SK-N-SH (cell line): ENCODE measurements at regions not wholly inside any gene's neighbourhood (a gene's known extent, or its start where the extent isn't known, plus 50 kb on each side); places are given as distances from the start of the nearest gene placed in this dataset.

Experiments
- CTCF ChIA-PET: fragments of 300-600, 350-600 bp; formaldehyde crosslinking; extraction: SDS; loops from one replicate; lab custom pipeline; 2021; lab: Yijun Ruan, JAX
- POLR2A ChIA-PET: fragments of 350-600 bp; sonication (Branson Sonifier 250); formaldehyde crosslinking; extraction: SDS; loops from one replicate; lab custom pipeline; 2020; ENCODE audit warnings: antibody characterized with exemption, inconsistent platforms; lab: Yijun Ruan, JAX
- DNase-seq: peaks from one replicate; pipeline ENCODE4 v3.0.0; 2012
- H2AFZ ChIP-seq: fragments of 200-600 bp; sonication (generic); 2 replicates; pipeline ENCODE4 v1.8.1; 2016; ENCODE audit warnings: antibody characterized with exemption, mild to moderate bottlenecking, low read depth
- H3F3A ChIP-seq: fragments of 200-600 bp; sonication (generic); replicated peaks from 2 replicates; pipeline ENCODE3; 2016; ENCODE audit warnings: antibody characterized with exemption, mild to moderate bottlenecking; ENCODE audit not compliant: insufficient read depth
- H3K27ac ChIP-seq, 2 experiments: fragments of 200-500 bp in 1 of 2; fragments of 200-600 bp in 1 of 2; sonication (Bioruptor generic) in 1 of 2; sonication (generic), shearing (Covaris generic) in 1 of 2; 2 replicates each; pipeline versions ENCODE4 v1.5.1 to v1.6.1; 2014 to 2016; ENCODE audit warnings: low read depth in 2 of 2, inconsistent platforms in 1 of 2, low read length in 1 of 2, mild to moderate bottlenecking in 1 of 2, mixed read lengths in 1 of 2
- H3K27me3 ChIP-seq: fragments of 200-600 bp; sonication (generic), shearing (Covaris generic); 2 replicates; pipeline ENCODE4 v1.6.1; 2016; ENCODE audit warnings: mixed run types; ENCODE audit not compliant: insufficient read depth
- H3K36me3 ChIP-seq, 2 experiments: fragments of 200-500 bp in 1 of 2; fragments of 200-600 bp in 1 of 2; sonication (Bioruptor generic) in 1 of 2; sonication (generic) in 1 of 2; replicated peaks in 1 of 2; 2 replicates each; pipeline versions ENCODE3 to v1.5.1; 2014 to 2016; ENCODE audit warnings: low read length in 1 of 2, mild to moderate bottlenecking in 1 of 2; ENCODE audit not compliant: insufficient read depth in 2 of 2, control insufficient read depth in 1 of 2
- H3K4me1 ChIP-seq, 2 experiments: fragments of 200-500 bp in 1 of 2; fragments of 200-600 bp in 1 of 2; sonication (Bioruptor generic) in 1 of 2; sonication (generic), shearing (Covaris generic) in 1 of 2; 2 replicates each; pipeline versions ENCODE4 v1.5.1 to v1.6.1; 2014 to 2016; ENCODE audit warnings: low read depth in 1 of 2, low read length in 1 of 2, mixed run types in 1 of 2; ENCODE audit not compliant: insufficient read depth in 2 of 2, control insufficient read depth in 1 of 2
- H3K4me2 ChIP-seq: fragments of 200-600 bp; sonication (generic), shearing (Covaris generic); 2 replicates; pipeline ENCODE4 v1.6.1; 2017; ENCODE audit warnings: mixed run types
- H3K4me3 ChIP-seq, 2 experiments: fragments of 200-500 bp in 1 of 2; fragments of 200-600 bp in 1 of 2; sonication (Bioruptor generic) in 1 of 2; sonication (generic), shearing (Covaris generic) in 1 of 2; 2 replicates each; pipeline versions ENCODE4 v1.5.1 to v1.8.1; 2014 to 2016; ENCODE audit warnings: low read depth in 2 of 2, inconsistent platforms in 1 of 2, low read length in 1 of 2, mild to moderate bottlenecking in 1 of 2, mixed read lengths in 1 of 2, moderate library complexity in 1 of 2
- H3K79me2 ChIP-seq: fragments of 200-600 bp; sonication (generic); 2 replicates; pipeline ENCODE4 v1.8.1; 2017; ENCODE audit warnings: mild to moderate bottlenecking; ENCODE audit not compliant: insufficient read depth
- H3K9ac ChIP-seq: fragments of 200-600 bp; sonication (generic); 2 replicates; pipeline ENCODE4 v1.6.1; 2017; ENCODE audit warnings: mixed run types
- H3K9me2 ChIP-seq: fragments of 200-600 bp; sonication (generic); 2 replicates; pipeline ENCODE4 v1.6.1; 2017; ENCODE audit warnings: mixed run types
- H3K9me3 ChIP-seq: fragments of 200-600 bp; sonication (generic); 2 replicates; pipeline ENCODE4 v1.6.1; 2017; ENCODE audit warnings: mixed run types, mild to moderate bottlenecking, moderate library complexity
- H4K20me1 ChIP-seq: fragments of 200-600 bp; sonication (generic); 2 replicates; pipeline ENCODE4 v1.6.1; 2017; ENCODE audit warnings: mild to moderate bottlenecking, mixed run types; ENCODE audit not compliant: insufficient read depth
- CTCF ChIP-seq: fragments of 200-600 bp; sonication (generic); IDR thresholded peaks from 2 replicates; pipeline ENCODE4 v1.6.1; 2017; ENCODE audit warnings: antibody characterized with exemption, mild to moderate bottlenecking, moderate library complexity
- FOXM1 ChIP-seq: IDR thresholded peaks from 2 replicates; pipeline ENCODE4 v1.4.0; 2012; ENCODE audit warnings: low read depth, mild to moderate bottlenecking
- GABPA ChIP-seq: IDR thresholded peaks from 2 replicates; pipeline ENCODE4 v1.4.0; 2012; ENCODE audit warnings: low read depth, mild to moderate bottlenecking
- GATA2 ChIP-seq: sonication (generic); formaldehyde crosslinking; IDR thresholded peaks from 2 replicates; pipeline ENCODE4 v1.5.0; 2020; ENCODE audit warnings: mild to moderate bottlenecking, missing genetic modification reagents
- MEF2A ChIP-seq: IDR thresholded peaks from 2 replicates; pipeline ENCODE4 v1.4.0; 2012; ENCODE audit warnings: low read depth, borderline replicate concordance
- MXI1 ChIP-seq: IDR thresholded peaks from 2 replicates; pipeline ENCODE4 v1.6.1; 2012; ENCODE audit warnings: mild to moderate bottlenecking, low read depth, low read length, improper control_type of control experiment
- PBX3 ChIP-seq: IDR thresholded peaks from 2 replicates; pipeline ENCODE4; 2012
- RCOR1 ChIP-seq: fragments of 150-350 bp; IDR thresholded peaks from 2 replicates; pipeline ENCODE4 v1.6.1; 2017; ENCODE audit warnings: antibody characterized with exemption, low read length
- RFX5 ChIP-seq: IDR thresholded peaks from 2 replicates; pipeline ENCODE4 v1.6.1; 2012; ENCODE audit warnings: mild to moderate bottlenecking, improper control_type of control experiment, low read length
- SIN3A ChIP-seq: IDR thresholded peaks from 2 replicates; pipeline ENCODE4 v1.6.1; 2012; ENCODE audit warnings: low read depth, mild to moderate bottlenecking, low read length, moderate library complexity, borderline replicate concordance
- SMC3 ChIP-seq: IDR thresholded peaks from 2 replicates; pipeline ENCODE4 v1.6.1; 2012; ENCODE audit warnings: low read depth, low read length, improper control_type of control experiment
- TEAD4 ChIP-seq: IDR thresholded peaks from 2 replicates; pipeline ENCODE4 v1.4.0; 2012; ENCODE audit warnings: mild to moderate bottlenecking, borderline replicate concordance; ENCODE audit not compliant: insufficient read depth
- WGBS: methylation state at CpG from one replicate; pipeline ENCODE4 v1.1.6; 2017; ENCODE audit warnings: low lambda C conversion rate; 5-methylcytosine and 5-hydroxymethylcytosine counted together

- WGBS = 2% methylated on average over 4 of the region's 4 CpGs
- TF ChIP-seq TEAD4 (no peak), CTCF (peak; percentile 56)
- POLR2A ChIA-PET = no interaction called here
- Histone ChIP-seq H3K27me3 (no peaks in the 10 kb centered on the region), H3K4me2 (no peak overlapping the region), H3K9ac (no peak overlapping the region), H3K79me2 (no peaks in the 10 kb centered on the region), H3K4me1 (no peaks in the 10 kb centered on the region), H3F3A (no peaks in the 10 kb centered on the region), H4K20me1 (no peaks in the 10 kb centered on the region), H3K4me3 (no peak overlapping the region), H3K36me3 (no peaks in the 10 kb centered on the region), H2AFZ (0 out of 2 replicates have a peak overlapping the region, but pooled peaks have one; percentile 35), H3K27ac (no peak overlapping the region), H3K9me3 (no peaks in the 10 kb centered on the region), H3K9me2 (no peaks in the 10 kb centered on the region)
- CTCF ChIA-PET = interaction anchor here (0.8 to 1.8 kb wide), 6 partner anchors 9 to 187 kb away, joined by 3 to 5 read pairs (median 4); no protein-coding TSS in a partner anchor
- DNase-seq = no peak
Measured at GRCh38 chr14:22131749-22132476, 457.1 kb downstream of the DAD1 start.

- Histone ChIP-seq H3K27ac (no peak overlapping the region), H3K27me3 (no peaks in the 10 kb centered on the region), H3K79me2 (no peaks in the 10 kb centered on the region), H3K9ac (no peak overlapping the region)
- 6% methylated on average over 8 of the region's 8 CpGs for WGBS
- TF ChIP-seq SMC3 (no peak), GATA2 (CRISPR knock-in tag) (no peak), MEF2A (no peak), SIN3A (no peak), RCOR1 (no peak), FOXM1 (no peak), TEAD4 (no peak), RFX5 (no peak), CTCF (no peak), MXI1 (no peak), PBX3 (no peak), GABPA (no peak)
- TF ChIP-seq, all 33 proteins: peak for 0
- POLR2A ChIA-PET = no interaction called here
- Histone ChIP-seq H3F3A (no peaks in the 10 kb centered on the region), H4K20me1 (no peaks in the 10 kb centered on the region), H3K9me2 (no peaks in the 10 kb centered on the region), H3K36me3 (no peaks in the 10 kb centered on the region), H3K9me3 (no peaks in the 10 kb centered on the region), H3K4me3 (no peak overlapping the region), H3K4me1 (no peaks in the 10 kb centered on the region), H3K4me2 (no peak overlapping the region), H2AFZ (no peak overlapping the region)
- CTCF ChIA-PET = interaction anchor here (1.2 kb wide), 1 partner anchor 34 kb away, joined by 3 read pairs; no protein-coding TSS in a partner anchor
- no peak for DNase-seq
Measured at GRCh38 chr14:22124073-22124613, 450.5 kb upstream of the OR4E1 start.
